ENCODE measurements at regions not wholly inside any gene's neighbourhood (a gene's known extent, or its start where the extent isn't known, plus 50 kb on each side); places are given as distances from the start of the nearest gene placed in this dataset.

DNA sequence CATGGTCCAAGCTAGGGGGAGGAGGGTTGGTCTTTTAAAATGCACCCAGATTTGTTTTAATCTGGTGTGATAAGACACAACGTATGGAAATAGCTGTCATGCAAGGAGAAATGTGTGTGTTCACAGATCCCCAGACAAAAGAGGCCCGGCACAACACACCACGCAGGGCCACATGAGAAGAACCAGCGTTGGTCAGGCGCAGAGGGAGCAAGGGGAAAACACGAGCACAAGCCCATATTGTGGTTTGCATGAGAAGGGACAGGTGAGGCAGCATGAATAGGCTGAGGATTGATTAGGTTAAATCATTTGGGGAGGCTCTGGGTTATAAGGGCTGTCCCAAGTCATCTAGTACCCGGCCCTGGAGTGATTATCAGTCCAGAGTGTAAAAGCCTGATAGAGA lies 272.5 kb upstream of the NCKAP5 start:
- H3K36me3 ChIP-seq (ENCODE audit: insufficient read depth, low read length): no peaks in the 10 kb centered on the region
- H3K9me3 ChIP-seq (ENCODE audit: low read length): no peaks in the 10 kb centered on the region
- H4K20me1 ChIP-seq (ENCODE audit: insufficient read depth): no peaks in the 10 kb centered on the region
- H3F3A ChIP-seq (ENCODE audit: insufficient read depth, low read length, poor library complexity, severe bottlenecking): no peaks in the 10 kb centered on the region
- no peak overlapping the region for H3K9ac ChIP-seq (ENCODE audit: low read length)
- H3K27ac ChIP-seq (ENCODE audit: low read length): no peak overlapping the region
- H2AFZ ChIP-seq (ENCODE audit: low read depth, low read length): no peak overlapping the region
- H3K27me3 ChIP-seq (ENCODE audit: insufficient read depth, low read depth, low read length): no peaks in the 10 kb centered on the region
- H3K4me2 ChIP-seq (ENCODE audit: low read length): no peak overlapping the region
- no peak overlapping the region for H3K4me3 ChIP-seq (ENCODE audit: low read length)
- no peaks in the 10 kb centered on the region for H3K79me2 ChIP-seq (replicated peaks; ENCODE audit: insufficient read depth, low read length)
- TF ChIP-seq MXI1 (conservative IDR thresholded peaks at IDR 0.05; ENCODE audit: poor library complexity, severe bottlenecking): no peak
- TF ChIP-seq, protein P1, sequence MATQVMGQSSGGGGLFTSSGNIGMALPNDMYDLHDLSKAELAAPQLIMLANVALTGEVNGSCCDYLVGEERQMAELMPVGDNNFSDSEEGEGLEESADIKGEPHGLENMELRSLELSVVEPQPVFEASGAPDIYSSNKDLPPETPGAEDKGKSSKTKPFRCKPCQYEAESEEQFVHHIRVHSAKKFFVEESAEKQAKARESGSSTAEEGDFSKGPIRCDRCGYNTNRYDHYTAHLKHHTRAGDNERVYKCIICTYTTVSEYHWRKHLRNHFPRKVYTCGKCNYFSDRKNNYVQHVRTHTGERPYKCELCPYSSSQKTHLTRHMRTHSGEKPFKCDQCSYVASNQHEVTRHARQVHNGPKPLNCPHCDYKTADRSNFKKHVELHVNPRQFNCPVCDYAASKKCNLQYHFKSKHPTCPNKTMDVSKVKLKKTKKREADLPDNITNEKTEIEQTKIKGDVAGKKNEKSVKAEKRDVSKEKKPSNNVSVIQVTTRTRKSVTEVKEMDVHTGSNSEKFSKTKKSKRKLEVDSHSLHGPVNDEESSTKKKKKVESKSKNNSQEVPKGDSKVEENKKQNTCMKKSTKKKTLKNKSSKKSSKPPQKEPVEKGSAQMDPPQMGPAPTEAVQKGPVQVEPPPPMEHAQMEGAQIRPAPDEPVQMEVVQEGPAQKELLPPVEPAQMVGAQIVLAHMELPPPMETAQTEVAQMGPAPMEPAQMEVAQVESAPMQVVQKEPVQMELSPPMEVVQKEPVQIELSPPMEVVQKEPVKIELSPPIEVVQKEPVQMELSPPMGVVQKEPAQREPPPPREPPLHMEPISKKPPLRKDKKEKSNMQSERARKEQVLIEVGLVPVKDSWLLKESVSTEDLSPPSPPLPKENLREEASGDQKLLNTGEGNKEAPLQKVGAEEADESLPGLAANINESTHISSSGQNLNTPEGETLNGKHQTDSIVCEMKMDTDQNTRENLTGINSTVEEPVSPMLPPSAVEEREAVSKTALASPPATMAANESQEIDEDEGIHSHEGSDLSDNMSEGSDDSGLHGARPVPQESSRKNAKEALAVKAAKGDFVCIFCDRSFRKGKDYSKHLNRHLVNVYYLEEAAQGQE (IDR thresholded peaks at IDR 0.05; ENCODE audit: borderline replicate concordance): no peak
- TF ChIP-seq SMC3 (conservative IDR thresholded peaks at IDR 0.05; ENCODE audit: poor library complexity): no peak
- no peak for TF ChIP-seq EP300 (conservative IDR thresholded peaks at IDR 0.05; ENCODE audit: poor library complexity, severe bottlenecking)
- TF ChIP-seq, protein P2, sequence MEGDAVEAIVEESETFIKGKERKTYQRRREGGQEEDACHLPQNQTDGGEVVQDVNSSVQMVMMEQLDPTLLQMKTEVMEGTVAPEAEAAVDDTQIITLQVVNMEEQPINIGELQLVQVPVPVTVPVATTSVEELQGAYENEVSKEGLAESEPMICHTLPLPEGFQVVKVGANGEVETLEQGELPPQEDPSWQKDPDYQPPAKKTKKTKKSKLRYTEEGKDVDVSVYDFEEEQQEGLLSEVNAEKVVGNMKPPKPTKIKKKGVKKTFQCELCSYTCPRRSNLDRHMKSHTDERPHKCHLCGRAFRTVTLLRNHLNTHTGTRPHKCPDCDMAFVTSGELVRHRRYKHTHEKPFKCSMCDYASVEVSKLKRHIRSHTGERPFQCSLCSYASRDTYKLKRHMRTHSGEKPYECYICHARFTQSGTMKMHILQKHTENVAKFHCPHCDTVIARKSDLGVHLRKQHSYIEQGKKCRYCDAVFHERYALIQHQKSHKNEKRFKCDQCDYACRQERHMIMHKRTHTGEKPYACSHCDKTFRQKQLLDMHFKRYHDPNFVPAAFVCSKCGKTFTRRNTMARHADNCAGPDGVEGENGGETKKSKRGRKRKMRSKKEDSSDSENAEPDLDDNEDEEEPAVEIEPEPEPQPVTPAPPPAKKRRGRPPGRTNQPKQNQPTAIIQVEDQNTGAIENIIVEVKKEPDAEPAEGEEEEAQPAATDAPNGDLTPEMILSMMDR (IDR thresholded peaks at IDR 0.05; ENCODE audit: poor library complexity, severe bottlenecking): no peak
- H3K9me2 ChIP-seq (ENCODE audit: insufficient read depth, low read length): no peaks in the 10 kb centered on the region

DNA sequence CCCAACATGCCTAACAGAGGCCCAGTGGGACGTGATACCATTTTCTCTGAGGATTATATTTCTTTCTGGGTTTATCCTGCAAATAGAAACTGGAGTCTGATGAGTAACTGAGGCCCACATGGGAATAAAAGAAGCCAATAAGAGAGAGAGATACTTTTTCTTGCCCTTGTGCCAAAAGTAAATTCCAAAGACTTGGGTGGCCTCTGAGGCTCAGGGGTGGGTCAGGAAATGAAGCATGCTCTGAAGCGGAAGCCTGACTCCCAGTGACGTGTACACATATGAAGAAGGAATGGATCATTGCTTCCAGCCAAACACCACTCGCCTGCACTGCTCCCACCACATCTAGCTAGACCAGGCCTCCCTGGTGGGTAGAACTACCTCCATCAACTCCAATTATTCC lies 273.6 kb upstream of the NCKAP5 start:
- no peak overlapping the region for H3K4me2 ChIP-seq (ENCODE audit: low read length)
- H3K9me3 ChIP-seq (ENCODE audit: low read length): no peaks in the 10 kb centered on the region
- no peaks in the 10 kb centered on the region for H3K79me2 ChIP-seq (replicated peaks; ENCODE audit: insufficient read depth, low read length)
- no peaks in the 10 kb centered on the region for H3F3A ChIP-seq (ENCODE audit: insufficient read depth, low read length, poor library complexity, severe bottlenecking)
- TF ChIP-seq POLR2AphosphoS5 (IDR thresholded peaks at IDR 0.05) (no peak), SMC3 (conservative IDR thresholded peaks at IDR 0.05; ENCODE audit: poor library complexity) (no peak), RAD21 (conservative IDR thresholded peaks at IDR 0.05) (no peak), MXI1 (conservative IDR thresholded peaks at IDR 0.05; ENCODE audit: poor library complexity, severe bottlenecking) (no peak), EZH2 (IDR thresholded peaks at IDR 0.05; ENCODE audit: borderline replicate concordance, insufficient read depth, low read length, poor library complexity, severe bottlenecking) (no peak), EP300 (conservative IDR thresholded peaks at IDR 0.05; ENCODE audit: poor library complexity, severe bottlenecking) (no peak), TAF1 (IDR thresholded peaks at IDR 0.05; ENCODE audit: low read depth) (no peak)
- TF ChIP-seq, protein P1 (IDR thresholded peaks at IDR 0.05; ENCODE audit: borderline replicate concordance): no peak
- TF ChIP-seq, protein P2 (IDR thresholded peaks at IDR 0.05; ENCODE audit: poor library complexity, severe bottlenecking): no peak
- no peaks in the 10 kb centered on the region for H3K36me3 ChIP-seq (ENCODE audit: insufficient read depth, low read length)
- H4K20me1 ChIP-seq (ENCODE audit: insufficient read depth): no peaks in the 10 kb centered on the region
- no peak overlapping the region for H3K9ac ChIP-seq (ENCODE audit: low read length)
- no peak overlapping the region for H3K4me3 ChIP-seq (ENCODE audit: low read length)
- H3K9me2 ChIP-seq (ENCODE audit: insufficient read depth, low read length): no peaks in the 10 kb centered on the region
- no peaks in the 10 kb centered on the region for H3K27me3 ChIP-seq (ENCODE audit: insufficient read depth, low read depth, low read length)
- H3K27ac ChIP-seq (ENCODE audit: low read length): no peak overlapping the region
- H2AFZ ChIP-seq (ENCODE audit: low read depth, low read length): no peak overlapping the region
